CD4-positive, alpha-beta T cell treated with Interferon alpha-2 for 1 hour (primary cell): ENCODE measurements at regions not wholly inside any gene's neighbourhood (a gene's known extent, or its start where the extent isn't known, plus 50 kb on each side); places are given as distances from the start of the nearest gene placed in this dataset.

Experiments used
- DNase-seq, 2 donors: peaks; one replicate each; pipeline ENCODE4 v3.0.0-alpha.2; 2020 to 2022

DNA sequence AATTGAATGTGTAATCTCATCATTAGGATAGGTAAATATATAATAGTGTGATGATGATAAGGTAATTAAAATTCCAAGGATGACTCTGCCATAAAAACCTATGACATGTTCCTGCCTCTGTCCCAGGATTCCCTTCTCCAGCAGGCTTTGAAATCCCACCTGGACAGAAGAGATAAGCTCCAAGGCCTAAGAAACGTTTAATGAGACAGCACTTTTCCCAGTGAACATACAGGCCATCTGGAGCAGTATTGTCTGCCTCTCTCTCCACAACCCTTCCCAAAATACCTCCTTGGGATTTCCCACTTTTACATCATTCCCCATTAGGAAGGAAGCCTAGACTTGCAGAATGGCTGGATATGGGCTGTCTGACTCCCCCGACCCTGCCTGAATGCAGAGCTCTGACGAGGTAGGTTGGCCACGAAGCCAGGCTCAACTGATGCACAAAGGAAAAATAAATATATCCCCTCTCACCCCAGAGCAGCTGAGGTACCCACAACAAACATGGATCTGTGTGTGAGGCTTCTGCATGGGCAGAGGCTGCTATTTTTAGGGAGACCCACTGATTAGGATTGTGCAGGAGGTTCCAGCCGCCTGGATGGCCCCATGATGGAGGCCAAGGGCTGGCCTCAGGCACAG lies 71.0 kb downstream of the TMPRSS5 start:
- no peak for DNase-seq

GRCh38 chr11:113632981-113633380 lies 73.1 kb downstream of the TMPRSS5 start:
- DNase-seq, result no peak

GRCh38 chr11:113629562-113629961 lies 76.5 kb downstream of the TMPRSS5 start:
- no peak for DNase-seq

- DNase-seq, result no peak
These were observed 77.2 kb downstream of the TMPRSS5 start for GRCh38 chr11:113628912-113629311.

DNA sequence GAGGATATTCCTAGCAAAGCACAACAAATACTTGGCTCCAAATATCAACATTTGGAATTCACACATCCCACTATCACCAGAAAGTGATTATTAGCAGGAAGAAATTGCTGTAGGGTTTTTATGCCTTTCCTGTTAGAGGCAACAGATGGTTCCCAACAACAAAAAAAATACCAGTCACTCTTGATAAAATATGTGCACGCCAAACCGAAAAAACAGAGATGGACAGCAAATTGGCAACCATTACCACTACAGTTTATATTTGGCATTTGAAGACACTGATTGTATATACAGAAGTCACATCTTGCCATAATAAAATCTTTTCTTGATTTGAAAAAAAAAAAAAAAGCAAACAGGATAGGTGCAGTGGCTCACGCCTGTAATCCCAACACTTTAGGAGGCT lies 78.2 kb downstream of the TMPRSS5 start:
- no peak for DNase-seq

GRCh38 chr11:113627297-113627696 lies 78.8 kb downstream of the TMPRSS5 start:
- DNase-seq, result no peak

GRCh38 chr11:113626736-113627135 lies 79.4 kb downstream of the TMPRSS5 start:
- no peak for DNase-seq

- DNase-seq, result no peak
These were observed 83.0 kb downstream of the TMPRSS5 start for GRCh38 chr11:113623114-113623513.

DNA sequence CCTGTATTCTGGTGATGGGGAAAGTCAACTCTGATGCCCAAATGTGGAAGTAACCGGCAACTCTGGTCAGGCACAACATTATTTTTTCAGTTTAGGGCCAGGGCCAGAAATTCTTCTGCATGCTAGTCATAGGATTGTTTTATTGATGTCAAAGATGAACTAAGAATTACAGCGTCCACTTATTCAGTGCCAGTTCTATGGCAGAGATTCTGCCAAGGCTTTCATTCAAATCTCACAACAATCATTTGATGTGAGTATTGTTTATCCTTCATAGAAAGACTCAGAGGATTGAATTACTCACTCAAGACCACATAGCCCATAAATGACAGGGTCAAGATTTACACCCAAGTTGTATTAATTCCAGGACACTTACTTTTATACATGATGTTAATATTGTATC lies 87.7 kb downstream of the TMPRSS5 start:
- no peak for DNase-seq

DNA sequence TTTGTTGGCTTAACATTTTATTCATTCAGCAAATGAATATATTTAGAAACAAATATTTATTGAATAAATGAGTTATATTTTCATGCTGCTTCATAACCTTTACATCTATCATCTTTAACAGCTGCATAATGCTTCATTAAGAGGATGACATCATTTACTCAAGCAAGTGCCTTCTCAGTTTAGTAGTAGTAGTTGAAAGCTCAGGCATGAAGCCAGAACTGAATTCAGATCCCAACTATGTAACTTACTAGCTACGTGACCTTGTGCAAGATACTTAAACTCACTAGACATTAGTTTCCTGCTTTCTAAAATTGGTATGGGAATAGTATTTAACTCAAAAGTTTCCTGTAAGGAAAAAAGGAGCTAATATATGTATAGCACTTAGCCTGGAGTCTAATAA lies 90.3 kb downstream of the TMPRSS5 start:
- DNase-seq, result no peak

GRCh38 chr11:113615098-113615497 lies 91.0 kb downstream of the TMPRSS5 start:
- no peak for DNase-seq

DNA sequence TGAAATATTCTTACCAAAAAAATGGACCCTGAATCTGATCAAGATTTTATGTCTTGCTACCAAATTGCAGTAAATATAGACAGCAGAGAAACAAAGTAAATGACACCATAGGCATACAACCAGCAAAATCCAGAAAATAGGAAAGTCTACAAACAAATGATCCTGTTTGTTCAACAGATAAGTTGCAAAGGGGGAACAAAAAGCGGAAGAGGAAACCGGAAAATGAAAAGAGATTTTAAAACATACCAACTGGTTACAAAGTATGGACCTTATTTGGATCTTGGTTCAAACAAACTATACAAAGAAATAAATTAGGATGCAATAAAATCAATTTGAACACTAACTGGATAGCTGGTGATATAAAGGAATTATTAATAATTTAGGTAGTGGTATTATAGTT lies 92.0 kb downstream of the TMPRSS5 start:
- DNase-seq, result no peak

DNA sequence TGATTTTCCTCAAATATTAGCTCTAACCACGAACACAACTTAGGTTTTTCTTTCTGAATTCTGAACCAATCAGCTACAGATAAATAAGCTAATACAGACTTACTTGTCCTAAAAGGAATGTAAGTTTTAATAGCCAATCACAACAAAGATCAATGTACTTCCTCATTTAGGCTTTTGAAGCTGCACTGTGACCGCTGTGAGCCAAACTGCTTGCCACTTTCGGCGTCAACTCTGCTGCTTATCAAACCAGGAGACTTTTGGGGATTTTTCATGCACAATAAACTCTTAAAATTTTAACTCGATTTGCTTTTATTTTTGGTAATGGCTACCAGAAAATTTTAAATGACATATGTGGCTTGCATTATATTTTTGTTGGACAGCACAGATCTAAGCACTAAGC lies 92.5 kb downstream of the TMPRSS5 start:
- DNase-seq, result no peak

DNA sequence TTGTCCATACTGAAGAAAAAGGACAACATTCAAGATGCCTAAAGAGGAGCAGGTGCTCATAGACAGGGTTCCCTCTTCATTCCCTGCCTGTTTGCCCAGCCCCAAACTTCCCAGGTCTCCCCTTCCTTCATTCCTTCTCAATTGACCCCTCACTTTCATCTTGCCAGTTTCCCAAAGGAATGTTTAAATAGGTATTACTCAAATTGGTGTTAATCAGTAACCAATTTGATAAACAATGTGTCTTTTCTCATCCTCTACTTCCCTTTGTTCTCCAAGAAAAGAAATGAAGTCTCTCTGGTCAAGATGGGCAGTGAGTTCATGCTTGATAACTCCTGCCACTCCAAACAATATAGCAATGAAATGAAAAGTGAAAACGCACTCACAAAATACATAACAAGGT lies 101.9 kb downstream of the TMPRSS5 start:
- no peak for DNase-seq

DNA sequence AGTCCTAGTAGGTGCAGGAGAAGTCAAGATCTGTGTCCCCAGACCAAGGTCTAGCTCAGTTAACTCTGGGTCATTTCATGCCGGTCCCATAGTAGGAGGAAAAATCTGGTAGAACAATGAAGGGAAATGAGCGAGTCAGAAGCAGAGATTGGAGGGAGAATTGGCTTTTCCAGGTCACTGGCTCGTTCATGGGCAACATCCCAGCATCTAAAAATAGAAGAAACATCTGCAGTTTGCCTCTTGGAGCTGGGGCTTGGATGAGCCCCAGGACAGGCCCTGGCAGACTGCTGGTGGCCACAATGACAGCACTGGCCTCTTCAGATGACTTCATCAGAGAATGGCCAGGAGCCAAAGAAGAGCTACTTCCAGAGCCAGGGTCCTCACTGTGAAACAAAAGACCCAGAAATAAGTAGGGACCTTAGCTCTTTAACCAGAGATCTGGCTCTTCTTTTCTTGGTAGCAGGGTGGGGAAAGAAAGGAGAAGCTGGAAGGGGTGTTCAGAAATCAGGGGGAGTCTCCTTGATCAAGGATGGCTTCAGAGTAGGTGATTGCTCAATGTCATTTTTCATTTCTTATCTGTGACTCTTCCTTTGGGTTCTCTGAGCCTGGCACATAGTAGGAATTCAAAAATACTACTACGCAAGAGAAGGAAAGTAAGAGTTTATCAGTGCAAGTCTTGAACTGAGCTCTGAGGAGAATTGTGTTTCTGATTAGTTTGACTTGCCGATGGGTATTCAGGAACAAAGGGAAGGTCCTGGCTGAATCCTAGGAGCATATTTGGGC lies 102.6 kb downstream of the TMPRSS5 start:
- no peak for DNase-seq

GRCh38 chr11:113602483-113602882 lies 103.6 kb downstream of the TMPRSS5 start:
- DNase-seq, result no peak

DNA sequence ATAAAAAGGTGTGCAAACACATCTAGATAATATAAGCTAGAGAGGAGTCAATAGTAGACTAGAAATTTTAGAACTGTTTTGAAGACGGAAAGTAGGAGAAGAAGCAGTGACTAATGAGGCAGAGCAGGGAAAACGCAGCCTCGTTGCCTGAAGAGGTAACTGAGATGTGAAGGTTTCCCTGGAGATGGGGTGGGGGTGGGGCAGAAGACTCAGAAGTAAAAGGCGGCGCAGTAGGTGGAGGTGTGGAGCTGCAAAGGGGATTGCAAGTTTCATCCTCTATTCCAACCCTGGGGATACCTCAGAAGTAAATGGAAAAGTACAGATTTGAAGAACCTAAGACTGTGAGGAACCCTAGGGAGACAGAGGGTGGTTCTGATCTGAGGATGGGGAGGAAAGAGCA lies 109.5 kb downstream of the TMPRSS5 start:
- DNase-seq, result no peak

- DNase-seq, result no peak
These were observed 110.1 kb downstream of the TMPRSS5 start for GRCh38 chr11:113595810-113596594.

DNA sequence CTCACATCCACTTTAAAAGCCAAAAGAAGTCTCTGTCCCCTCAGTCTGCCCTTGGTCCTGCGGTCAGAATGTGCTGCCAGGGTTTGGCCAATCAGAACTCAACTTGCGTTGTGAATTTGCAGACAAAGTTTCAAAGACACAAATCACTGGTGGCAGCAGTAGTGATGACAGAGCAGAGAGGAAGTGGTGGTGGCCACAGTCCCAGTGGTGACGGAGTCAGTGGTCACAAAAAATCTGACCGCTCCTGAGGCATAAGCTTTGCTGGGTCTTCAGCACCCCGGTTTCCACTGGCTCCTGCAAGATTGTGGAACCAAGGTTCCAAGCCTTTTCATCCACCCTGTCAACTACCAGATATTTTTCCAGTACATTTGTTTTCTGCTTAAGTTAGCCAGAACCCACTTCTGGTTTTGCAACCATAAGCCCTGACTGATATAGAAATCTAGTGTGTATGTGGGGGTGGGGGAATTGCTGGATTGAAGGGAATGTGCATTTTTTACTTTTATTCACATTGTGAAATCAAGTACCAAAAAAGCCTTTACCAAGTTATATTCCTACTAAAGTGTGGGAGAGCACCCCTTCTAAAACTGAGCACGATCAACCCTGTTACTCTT lies 112.3 kb downstream of the TMPRSS5 start:
- DNase-seq, result no peak

- DNase-seq, result no peak
These were observed 115.0 kb downstream of the TMPRSS5 start for GRCh38 chr11:113591117-113591516.

GRCh38 chr11:113587308-113587739 lies 112.1 kb upstream of the DRD2 start:
- no peak for DNase-seq

- DNase-seq, result no peak
These were observed 109.2 kb upstream of the DRD2 start for GRCh38 chr11:113584371-113584770.

- no peak for DNase-seq
These were observed 106.5 kb upstream of the DRD2 start for GRCh38 chr11:113581713-113582112.
